OCI-LY3 (cell line): ENCODE measurements at regions not wholly inside any gene's neighbourhood (a gene's known extent, or its start where the extent isn't known, plus 50 kb on each side); places are given as distances from the start of the nearest gene placed in this dataset.

Experiments
- EZH2phosphoT487 ChIP-seq: fragments of 200-600 bp; shearing (Covaris generic); IDR thresholded peaks from 2 replicates; pipeline ENCODE4 v1.6.1; 2018; ENCODE audit warnings: antibody characterized with exemption, mixed run types, low read depth
- TF ChIP-seq, protein P1 (sequence below): fragments of 200-600, 300-600 bp; sonication (generic); IDR thresholded peaks from 2 replicates; pipeline ENCODE4 v1.5.1; 2014; ENCODE audit warnings: antibody characterized with exemption, low read length, low read depth

DNA sequence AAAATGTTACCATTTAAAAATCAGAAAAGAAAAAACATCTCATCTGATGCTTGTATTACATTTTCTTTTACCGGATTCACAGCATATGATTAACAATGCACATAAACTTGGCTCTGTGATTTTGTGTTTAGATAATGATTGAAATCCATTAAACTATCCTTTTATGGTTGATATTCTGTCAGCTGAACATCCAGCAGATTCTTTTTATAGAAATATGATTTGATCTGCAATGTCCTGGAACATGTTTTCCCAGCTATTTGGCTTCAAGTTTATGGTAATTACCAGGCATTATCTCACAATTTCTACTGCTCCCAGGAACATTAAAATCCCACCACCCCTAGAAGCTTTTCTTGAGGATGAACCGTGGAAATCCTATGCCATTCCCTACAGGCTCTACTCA lies 205.7 kb upstream of the TET2 start:
- TF ChIP-seq, protein P1, sequence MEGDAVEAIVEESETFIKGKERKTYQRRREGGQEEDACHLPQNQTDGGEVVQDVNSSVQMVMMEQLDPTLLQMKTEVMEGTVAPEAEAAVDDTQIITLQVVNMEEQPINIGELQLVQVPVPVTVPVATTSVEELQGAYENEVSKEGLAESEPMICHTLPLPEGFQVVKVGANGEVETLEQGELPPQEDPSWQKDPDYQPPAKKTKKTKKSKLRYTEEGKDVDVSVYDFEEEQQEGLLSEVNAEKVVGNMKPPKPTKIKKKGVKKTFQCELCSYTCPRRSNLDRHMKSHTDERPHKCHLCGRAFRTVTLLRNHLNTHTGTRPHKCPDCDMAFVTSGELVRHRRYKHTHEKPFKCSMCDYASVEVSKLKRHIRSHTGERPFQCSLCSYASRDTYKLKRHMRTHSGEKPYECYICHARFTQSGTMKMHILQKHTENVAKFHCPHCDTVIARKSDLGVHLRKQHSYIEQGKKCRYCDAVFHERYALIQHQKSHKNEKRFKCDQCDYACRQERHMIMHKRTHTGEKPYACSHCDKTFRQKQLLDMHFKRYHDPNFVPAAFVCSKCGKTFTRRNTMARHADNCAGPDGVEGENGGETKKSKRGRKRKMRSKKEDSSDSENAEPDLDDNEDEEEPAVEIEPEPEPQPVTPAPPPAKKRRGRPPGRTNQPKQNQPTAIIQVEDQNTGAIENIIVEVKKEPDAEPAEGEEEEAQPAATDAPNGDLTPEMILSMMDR = no peak
- TF ChIP-seq EZH2phosphoT487 = no peak
